Islet of Langerhans (tissue), 1 donor: ENCODE measurements at regions not wholly inside any gene's neighbourhood (a gene's known extent, or its start where the extent isn't known, plus 50 kb on each side); places are given as distances from the start of the nearest gene placed in this dataset.

Experiments used
- FAIRE-seq: peaks from one replicate; lab custom pipeline; 2011; peaks lifted over from hg19 to GRCh38; lab: Jason Lieb, UNC

DNA sequence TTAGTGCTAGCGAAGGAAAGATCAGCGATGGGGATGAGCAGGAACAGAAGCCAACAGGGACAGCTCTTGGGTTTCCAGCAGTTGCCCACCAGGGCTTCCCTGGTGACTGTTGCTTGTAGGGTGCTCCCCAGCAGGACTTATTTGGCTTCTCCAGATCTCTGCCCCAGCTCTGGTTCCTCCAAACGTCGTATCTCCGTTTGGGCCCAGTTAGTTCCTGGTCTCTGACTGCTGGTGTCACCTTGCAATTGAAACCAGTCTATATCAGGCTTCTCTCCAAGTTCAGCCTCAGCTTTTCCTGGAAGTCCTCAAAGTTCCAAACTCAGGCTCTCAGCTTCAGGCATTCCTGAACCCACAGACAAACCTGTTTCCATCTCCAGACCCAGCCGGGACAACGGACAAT lies 70.8 kb upstream of the NXT1 start:
- no peak for FAIRE-seq

DNA sequence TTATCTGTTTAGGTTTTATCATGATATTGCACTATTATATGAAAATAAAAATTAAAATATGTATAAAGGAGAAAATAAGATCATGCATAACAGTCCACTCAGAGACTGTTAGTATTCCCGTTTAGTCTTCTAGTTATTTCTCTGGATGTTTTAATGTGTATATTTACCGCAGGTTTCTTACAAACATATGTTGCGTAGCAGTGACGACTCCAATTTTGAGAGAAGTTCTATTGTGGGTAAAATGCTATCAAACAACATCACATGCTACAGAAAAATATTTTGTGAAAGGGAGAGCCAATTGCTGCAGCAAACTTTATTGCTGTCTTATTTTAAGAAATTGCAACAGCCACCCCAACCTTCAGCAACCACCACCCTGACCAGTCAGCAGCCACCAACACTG lies 72.4 kb upstream of the NXT1 start:
- no peak for FAIRE-seq

DNA sequence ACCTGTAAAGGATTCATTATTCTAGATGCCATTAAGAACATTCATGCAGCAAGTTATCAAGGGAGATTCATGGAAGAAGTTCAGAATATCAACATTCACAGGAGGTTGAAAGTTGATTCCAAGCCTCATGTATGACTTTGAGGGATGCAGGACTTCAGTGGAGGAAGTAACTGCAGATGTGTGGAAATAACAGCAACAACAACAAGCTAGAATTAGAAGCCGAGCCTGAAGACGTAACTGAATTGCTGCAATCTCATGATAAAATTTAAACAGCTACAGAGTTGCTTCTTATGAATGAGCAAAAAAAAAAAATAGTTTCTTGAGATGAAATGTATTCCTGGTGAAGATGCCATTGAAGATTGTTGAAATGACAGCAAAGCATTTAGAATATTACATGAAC lies 73.3 kb upstream of the NXT1 start:
- no peak for FAIRE-seq

DNA sequence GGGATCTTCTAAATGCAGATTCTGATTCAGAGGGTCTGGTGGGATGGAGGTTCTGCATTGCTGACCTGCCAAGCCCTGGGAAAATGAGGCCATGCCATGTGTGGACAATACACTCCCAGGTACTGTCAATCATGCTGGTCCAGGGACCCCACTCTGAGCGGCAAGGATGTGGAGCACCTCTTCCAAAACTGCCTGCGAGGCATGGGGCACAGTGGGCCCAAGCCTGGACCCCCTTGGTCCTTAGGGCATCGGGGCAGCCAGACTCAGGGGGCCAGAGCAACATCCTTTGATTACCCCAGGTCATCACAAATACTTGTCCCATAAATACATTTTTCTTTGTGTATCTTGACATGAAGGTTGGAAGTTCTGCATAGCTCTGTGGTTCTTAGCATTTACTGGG lies 76.8 kb upstream of the NXT1 start:
- FAIRE-seq = no peak

DNA sequence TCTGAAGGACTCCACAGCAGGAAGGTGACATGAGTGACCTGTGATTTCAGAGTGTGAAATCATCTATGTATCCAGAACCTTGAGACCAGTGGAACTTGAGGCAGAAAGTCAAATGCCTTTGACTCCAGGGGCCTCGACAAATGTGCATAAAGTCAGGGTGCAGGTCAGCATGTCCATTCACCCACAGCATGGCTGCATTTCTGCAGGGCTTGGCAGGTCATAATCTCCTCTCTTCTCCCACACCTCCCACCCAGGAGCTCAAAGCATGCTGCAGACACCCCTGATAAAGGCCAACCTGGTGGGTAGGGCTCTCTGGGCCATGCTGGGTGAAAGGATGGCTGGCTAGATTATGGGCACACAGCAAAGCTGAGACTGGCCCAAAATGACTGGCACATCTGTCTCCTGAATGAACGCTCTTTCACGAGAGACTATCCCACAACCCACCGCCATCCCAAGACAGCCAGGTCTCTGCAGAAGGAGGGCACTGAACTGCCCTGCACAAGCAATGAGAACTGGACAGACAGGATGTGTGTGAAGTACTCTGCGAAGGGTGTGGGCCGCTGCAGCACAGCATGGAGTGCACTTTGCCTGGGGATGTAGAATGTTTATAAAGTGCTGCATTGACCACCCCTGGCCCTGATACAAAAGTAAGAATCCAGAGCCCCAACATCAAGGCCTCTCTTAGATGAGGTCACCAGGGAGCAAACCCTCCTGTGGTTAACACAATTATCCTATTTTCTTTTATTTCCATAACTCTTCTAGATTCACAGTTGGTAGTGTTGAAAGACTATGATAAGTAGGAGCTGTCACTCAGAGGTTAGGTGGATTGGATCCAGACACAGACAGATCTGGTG lies 78.2 kb upstream of the NXT1 start:
- FAIRE-seq = no peak

DNA sequence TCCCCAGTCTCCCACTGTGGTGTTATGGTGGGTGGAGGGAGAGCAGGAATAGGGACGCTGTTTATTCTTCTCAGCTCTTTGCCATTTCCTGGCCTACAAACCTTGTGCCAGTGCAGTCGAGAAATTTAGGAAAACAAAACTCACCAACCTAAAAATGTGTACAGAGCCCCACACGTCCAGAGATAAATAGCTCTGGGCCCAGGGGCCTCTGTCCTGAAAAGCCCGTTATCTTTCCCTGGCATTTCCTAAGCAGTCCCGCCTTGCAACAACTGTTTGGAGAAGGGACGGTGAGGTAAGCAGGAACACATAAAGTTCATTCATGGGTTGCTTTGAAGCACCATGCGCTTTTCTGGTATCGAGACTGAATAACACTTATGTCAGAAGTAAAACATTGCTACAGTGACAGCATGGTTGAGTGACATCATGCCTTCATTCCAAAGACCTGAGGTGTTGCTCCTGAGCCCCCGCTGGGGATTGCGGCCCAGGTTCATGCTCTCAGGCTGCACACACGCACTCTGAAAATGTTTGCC lies 80.1 kb upstream of the NXT1 start:
- FAIRE-seq = no peak

DNA sequence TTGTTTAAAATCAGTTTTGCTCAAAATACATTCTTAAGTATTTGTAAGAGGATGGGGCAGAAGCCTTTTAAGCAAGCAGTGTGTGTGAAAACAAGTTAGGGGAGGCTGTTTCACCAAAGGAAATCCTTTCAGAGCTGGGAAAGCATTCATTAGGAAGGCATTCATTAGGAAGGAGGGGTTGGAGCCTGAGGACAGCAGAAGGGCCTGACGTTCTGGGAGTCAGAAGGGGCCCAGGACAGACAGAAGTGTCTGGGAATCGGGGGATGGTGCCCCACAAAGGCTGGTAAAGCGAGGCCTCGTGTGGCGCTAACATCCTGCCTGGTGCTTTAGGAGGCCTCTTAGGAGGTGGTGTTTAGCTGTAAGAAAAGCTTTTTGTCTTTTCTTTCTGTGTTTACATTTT lies 80.6 kb upstream of the NXT1 start:
- FAIRE-seq = no peak

DNA sequence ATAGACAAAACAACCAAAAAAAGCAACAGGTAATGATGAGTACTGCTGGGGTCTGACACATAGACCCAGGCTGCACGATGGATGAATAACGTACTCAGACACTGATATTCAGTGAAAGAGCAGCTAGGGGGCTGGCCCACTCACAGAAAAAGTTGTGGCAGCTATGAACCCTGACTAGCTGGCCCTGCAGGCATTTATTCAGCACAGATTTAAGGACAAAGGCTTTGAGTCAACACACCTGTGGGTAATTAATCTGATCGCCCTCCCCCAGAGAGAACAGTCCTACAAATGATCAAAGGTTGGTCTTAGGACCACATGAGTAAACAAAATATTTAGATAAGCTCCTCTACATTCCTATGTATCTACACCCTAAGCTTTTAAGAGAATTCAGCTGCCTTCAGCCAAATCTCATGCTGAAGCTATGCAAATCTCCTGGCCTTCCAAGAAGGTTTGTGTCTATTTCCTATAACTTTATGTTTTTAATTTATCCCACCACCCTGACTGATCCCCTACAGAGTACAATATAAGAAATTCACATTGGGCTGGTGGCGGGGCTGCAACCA lies 81.7 kb upstream of the NXT1 start:
- no peak for FAIRE-seq

DNA sequence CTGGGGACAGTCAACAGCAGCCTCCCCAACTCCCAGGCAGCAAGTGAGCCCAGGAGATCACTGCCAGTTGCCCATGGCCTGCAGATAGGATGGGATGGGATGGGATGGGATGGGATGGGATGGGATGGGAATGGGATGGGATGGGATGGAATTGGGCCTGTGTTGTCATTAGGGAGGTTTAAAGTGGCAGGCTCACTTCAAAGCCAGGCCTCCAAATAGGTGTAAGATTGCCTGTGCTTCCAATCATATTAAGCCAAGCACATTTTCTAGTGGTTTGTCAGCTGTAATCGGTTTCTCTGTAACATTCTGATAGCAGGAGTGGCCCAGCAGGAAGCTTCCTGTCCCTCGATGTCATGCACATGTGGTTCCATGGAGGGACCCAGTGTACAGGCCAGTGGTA lies 82.7 kb upstream of the NXT1 start:
- FAIRE-seq = no peak

DNA sequence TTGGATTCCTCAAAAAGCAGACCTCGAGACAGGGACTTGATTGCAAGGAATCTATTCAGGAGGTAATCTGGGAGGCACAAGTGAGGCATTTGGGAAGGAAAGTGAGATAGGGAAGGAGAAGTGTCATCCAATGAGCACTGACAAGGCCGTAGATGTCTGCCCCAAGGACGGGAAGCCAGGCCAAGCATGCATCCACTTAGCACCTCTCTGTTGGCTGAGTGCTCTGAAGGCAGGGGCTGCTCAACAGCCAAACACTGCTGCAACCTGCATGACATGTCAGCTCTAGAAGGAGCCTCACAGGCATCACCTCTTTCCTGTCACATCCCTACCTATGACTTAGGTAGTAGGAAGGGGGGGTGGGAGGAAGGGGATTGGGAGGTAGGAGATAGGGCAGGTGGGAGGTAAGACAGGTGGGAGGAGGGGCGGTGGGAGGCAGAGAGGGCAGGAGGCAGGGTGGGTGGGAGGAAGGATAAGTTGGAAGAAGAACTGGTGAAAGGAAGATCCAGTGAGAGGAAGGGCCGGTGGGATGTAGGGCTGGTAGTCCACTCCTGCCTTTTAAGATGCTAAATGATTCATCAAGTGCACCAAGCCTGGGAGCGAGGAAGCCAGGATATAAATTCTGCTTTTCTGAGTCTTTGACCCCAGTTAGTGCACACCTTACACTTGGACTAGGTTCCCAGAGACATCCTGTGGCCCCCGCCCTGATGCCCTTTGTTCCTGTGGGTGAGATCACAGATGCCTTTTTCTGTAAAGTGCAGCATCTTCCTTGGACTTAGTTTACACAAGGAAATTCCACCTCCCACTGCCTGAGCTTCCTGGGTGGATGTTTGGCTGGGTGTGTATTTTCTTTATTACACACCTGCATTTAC lies 83.8 kb upstream of the NXT1 start:
- FAIRE-seq = no peak

DNA sequence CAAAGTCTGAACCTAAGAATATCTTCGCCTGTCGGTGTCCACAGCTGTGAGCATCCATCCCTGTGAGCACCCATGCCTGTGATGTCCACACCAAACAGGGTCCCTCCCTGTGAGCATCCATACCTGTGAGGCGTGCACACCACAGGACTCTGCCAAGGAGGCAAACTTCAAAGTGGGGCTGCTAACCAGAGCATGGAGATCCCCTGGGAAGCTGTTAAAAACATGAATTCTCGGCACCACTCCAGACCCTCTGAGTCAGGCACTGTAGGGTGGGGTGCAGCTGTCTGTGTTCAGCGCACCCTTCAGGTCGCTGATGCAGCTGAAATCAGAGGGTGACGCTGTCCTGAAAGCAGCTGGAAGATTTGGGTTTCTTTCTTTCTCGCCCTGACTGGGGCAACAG lies 85.4 kb upstream of the NXT1 start:
- no peak for FAIRE-seq

DNA sequence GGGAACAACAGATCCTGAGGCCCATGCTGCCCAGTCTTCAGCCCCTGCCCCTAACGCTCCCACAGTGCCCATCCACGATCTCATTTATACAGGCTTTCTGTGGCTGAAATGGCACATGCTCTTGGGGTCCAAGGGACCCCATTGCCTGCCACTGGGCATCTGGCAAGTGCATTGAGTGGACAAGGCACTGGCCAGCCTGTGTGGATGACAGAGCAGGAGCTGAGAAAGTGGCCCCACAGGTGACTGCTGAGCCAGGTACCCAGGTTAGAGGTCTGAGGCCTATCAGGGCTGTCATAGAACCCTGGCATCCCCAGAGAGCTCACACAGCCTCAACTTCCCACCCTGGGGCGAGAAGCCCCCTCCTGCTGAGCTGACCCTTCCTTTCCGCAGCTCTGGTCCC lies 86.0 kb upstream of the NXT1 start:
- FAIRE-seq = no peak

DNA sequence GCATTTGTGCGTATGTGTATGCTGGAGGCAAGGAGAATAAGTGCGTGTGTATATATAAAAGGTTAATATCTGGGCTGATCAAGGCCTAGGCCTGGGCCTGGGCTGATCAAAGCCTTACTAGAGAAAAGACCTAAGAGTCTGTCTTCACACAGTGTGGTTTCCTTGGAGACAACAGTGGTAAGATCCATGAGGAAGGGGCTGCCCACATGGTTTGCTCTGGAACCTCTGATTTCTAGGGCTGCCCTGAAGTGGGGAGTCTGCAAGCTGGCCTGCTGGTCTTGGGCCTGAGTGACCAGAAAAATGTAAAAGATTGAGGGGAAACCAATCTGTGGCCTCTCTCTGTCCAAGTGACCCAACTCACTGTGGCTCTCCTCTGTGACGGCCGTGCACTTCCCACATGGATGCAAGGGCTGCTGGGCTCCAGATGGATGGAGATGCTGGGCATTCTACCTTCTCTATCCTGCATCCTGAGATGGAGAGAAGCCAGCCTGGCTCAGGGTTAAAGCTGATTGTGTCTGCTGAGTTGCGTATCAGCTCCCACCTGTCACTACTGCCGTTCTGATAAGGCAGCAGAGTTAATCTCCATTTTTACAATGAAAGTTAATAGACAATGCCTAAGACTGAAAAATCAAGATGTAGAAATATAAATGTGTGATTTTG lies 90.3 kb upstream of the NXT1 start:
- FAIRE-seq = no peak

DNA sequence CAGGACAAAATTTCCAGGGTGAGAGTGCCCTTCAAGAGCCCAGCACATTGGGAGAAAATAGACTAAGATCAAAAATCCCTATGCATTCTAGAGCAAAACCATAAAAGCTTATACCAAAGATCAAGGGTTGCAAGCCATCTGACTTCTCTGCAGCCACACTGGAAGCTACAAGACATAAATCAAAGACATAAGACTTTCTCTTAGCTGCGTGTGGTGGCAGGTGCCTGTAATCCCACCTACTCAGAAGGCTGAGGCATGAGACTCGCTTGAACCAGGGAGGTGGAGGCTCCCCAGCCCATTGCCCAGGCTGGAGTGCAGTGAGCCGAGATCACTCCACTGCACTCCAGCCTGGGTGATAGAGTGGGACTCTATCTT lies 91.9 kb upstream of the NXT1 start:
- no peak for FAIRE-seq

DNA sequence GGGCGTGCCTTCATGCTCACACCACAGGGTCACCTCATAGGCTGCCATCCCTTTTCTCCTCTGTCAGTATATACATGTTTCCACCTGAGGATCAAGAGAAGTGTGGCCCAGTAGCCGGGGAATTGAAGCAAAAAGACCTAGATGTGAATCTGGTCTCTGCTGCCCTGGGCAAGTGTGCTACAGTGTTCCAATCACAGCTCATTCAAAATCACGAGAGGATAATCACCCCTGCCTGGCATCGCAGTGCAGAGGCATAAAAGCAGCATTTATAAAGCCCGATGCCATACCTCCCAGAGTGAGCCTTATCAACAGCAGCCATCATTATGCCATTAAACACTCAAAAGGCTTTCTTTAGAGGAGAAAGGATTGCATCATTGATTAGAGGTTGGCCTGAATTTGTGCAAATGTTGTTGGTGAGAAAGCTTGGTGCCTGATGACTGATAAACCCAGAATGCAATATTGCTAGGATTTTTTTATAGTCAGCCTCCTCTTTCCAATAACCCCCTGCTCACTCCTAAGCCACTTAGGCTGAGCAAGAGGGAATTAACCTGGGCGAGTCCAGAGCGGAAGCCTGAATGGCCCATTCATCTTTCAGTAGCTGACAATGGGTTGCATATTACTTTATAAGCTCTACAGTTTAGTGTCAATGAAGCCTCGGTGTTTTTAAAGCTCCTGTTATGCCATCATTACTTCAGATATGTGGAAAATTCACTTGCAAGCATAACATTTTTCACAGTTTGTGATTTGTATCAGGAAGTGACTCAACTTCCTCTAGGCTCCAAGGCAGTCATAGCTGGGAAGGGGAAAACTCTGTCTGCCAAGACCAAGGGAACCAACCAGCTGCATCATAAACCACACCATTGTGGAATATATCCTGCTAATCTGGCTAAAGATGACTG lies 92.5 kb upstream of the NXT1 start:
- peak; percentile 70 for FAIRE-seq

DNA sequence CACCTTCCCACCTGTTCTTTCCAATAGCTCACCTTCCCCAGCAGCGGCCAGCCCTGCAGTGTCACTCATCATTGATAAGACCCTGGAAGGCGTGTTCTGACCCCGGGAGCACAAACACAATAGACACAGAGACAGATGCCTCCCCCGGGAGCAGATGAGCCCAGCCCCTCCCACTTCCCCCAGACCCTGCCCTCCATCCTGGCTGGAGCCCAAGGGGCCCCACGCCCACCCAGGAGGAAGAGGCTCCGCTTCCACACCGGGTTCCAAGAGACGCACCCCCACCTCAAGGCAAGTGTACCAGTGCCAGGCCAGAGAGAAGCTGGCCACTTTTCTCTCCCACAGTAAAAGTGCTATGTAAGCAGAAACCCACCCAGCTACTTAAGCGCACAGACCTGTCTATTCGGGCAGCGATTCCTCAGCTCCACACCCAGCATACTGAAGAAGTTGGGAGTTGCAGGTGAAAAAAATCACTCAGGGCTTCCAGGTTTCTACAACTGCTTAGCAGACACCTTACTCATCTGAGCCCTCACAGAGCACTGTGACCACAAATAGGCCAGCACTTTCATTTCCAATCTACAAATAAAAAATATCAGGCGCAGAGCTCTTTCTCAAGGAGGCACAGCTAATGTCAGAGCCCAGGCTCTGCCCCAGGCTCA lies 93.4 kb upstream of the NXT1 start:
- no peak for FAIRE-seq

DNA sequence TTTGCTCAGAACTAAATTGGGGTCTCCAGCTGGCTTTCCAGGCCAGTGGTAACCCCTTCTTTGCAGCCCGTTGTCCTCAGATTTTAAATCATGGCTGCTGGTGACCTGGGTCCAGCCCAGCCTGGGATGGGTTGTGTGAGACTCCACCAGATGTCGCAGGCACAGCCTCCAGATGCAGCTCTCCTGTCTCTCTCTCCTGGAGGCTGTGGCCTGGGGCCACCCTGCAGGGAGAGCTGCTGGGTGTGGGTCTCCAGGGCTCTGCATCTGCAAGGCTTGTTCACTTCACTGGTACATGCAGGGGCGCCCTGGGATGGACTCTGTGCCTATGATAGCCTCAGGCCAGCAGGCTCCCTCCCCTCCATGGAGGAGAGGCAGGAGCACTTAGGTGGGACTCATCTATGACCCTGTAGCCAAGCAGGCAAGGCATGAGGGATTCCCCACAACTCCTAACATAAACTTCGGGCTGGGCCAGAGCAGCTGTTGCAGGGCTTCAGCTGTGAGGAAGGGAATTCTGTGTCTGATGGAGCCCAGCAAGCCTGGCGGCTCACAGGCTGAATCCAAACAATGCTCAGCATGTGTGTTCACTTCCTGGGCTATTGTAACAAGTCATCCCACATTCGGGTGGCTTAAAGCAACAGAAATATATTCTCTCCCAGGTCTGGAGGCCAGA lies 94.7 kb upstream of the NXT1 start:
- no peak for FAIRE-seq

DNA sequence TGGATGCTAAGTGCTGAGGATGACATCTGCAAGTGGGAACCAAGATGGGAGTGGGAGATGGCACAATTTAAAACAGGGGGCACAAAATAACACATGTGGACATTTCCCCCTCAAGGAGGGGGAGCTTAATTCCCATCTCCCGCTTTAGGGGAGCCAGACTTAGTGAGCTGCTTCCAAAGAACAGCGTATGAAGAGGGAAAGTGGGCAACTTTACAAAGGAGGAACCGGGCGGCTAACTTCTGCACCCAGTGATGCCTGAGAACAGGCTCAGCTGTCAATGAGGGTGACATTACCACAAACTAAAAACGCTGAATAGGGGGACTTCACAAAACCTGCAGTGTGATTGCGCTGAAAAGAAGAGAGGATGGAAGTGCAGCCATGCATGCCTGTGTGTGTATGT lies 95.5 kb upstream of the NXT1 start:
- FAIRE-seq = no peak

DNA sequence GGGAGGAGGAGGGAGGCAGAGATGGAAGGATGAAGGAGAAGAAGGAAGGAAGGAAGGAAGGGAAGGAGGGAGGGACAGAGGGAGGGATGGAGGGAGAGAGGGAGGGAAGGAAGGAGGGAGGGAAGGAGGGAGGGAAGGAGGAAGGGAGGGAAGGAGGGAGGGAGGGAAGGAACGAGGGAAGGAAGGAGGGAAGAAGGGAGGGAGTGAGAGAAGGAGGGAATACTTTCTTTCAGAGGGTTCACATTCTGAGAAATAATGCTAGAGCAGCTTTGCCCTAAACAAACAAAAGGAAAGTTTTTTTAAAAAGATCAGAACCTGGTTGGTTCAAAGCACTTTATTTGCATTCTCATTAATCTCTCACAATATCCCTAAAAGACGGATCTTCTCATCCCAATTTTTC lies 96.1 kb upstream of the NXT1 start:
- FAIRE-seq = no peak

DNA sequence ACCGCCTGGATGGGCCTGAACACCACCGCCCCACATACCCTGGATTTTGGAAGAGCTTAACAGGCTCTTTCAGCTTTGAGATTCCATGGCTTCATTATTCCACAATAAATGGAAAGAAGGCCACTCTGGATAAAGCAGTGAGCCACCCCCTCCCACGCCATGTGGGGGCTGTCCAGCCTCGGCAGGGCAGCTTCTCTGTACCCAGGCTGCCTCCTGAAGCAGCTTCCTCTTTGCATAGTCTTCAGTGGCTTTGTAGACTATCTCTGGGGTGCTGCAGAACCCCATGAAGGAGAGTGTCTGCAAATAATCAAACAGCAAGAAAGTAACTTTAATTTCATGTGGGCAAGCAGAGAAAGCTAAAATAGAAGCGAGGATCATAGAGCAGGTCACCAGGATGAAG lies 96.6 kb upstream of the NXT1 start:
- no peak for FAIRE-seq
